ENCODE measurements at regions not wholly inside any gene's neighbourhood (a gene's known extent, or its start where the extent isn't known, plus 50 kb on each side); places are given as distances from the start of the nearest gene placed in this dataset.
"Not testable (repeated sequence)": the region's sequence is repeated elsewhere in the genome, so short reads cannot be mapped to it uniquely, and the experiment has no call there.

DNA sequence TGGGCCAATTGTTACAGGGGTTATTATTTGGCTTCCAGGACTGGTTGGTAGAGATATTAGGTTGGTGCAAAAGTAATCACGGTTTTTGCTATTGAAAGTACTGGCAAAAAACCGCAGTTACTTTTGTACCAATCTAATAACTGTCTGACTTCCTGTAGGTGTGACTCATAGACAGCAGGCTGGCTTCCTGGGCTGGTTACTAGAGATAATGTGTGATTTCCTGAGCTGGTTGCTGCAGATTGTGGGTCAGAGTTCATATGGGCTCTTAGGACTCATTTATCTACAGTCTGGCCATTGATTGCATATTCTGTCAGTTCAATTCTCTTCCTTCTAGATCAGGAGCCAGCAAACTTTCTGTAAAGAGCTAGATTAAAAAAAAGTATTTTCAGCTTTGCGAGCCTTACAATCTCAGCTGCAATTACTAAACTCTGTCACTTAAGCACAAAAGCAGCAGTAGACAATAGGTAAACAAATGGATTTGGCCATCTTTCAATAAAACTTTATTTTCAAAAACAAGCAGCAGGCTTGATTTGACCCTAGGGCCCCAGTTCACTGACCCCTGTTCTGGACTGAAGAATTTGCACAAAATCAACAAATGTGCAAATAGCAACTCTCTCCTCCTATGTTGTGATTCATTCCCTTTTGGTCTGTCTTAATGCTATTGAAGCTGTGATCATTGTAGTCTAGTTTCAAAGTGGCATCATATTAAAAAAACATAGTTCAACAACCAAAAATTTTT lies 50.8 kb upstream of the BOD1L1 start:
- no peak for DNase-seq

DNA sequence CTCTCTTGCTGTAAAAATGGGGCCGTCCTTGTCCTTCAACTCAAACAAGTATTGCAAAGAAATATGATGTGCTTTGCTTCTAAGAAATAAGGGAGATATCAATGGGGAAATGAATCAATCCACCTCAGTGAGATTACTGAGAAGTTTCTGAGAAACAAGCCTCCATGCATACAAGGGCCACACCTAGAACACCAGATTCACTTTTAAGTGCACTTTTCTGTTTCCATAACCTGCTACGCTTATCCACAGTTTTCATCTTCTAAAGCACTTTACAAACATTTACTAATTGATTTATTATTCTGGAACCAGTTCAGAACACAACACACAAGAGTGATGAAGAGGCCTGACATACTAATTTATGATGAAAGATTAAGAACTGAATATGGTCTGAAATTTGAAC lies 54.0 kb upstream of the BOD1L1 start:
- no peak for DNase-seq

DNA sequence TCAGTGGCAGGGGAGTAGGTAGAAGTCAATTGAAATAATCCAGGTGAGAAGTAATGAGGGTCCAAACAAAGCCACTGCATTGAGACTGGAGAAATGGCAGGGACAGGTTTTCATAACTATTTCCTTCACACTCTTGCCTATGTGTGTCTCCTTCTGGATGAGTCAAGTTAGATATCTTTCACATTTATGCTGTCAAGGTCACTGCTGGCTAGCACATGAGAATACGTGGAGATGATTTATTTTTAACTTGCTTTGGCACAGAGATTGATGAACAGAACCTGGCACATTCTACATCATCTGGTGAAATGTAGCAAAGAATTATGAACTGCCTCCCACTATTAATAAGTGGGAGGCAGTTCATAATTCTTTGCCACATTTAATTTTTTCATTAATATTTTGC lies 66.7 kb upstream of the BOD1L1 start:
- no peak for DNase-seq

DNA sequence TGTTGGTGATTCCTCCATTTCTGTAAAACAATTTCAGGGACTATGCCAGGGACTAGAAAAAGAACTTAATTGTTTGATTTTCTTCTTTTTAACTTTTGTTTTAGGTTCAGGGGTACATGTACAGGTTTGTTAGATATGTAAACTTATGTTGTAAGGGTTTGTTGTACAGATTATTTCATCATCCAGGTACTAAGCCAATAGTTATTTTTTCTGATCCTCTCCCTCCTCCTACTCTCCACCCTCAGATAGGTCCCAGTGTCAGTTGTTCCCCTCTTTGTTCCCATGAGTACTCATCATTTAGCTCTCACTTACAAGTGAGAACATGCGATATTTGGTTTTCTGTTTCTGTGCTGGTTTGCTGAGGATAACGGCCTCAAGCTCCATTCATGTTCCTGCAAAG lies 70.8 kb upstream of the BOD1L1 start:
- DNase-seq = no peak

DNA sequence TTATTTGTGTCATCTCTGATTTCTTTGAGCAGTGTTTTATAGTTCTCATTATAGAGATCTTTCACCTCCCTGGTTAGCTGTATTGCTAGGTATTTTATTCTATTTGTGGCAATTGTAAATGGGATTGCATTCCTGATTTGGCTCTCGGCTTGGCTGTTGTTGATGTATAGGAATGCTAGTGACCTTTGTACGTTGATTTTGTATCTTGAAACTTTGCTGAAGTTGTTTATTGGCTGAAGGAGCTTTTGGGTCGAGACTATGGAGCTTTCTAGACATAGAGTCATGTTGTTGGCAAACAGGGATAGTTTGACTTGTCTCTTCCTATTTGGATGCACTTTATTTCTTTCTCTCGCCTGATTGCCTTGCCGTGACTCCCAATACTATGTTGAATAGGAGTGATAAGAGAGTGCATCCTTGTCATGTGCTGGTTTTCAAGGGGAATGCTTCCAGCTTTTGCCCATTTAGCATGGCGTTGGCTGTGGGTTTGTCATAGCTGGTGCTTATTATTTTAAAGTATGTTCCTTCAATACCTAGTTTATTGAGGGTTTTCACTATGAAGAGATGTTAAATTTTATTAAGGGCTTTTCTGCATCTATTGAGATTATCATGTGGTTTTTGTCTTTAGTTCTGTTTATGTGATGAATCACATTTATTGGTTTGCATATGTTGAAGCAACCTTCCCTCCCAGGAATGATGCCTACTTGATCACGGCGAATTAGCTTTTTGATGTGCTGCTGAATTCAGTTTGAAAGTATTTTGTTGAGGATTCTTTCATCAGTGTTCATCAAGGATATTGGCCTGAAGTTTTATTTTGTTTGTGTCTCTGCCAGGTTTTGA lies 72.7 kb upstream of the BOD1L1 start:
- DNase-seq = no peak

DNA sequence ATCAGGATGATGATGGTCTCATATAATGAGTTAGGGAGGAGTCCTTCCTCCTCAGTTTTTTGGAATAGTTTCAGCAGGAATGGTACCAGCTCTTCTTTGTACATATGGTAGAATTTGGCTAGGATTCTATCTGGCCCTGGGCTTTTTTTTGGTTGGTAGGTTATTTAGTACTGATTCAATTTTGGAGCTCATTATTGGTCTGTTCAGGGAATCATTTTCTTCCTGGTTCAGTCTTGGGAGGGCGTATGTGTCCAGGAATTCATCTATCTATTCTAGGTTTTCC lies 73.3 kb upstream of the BOD1L1 start:
- DNase-seq = not testable (repeated sequence)

DNA sequence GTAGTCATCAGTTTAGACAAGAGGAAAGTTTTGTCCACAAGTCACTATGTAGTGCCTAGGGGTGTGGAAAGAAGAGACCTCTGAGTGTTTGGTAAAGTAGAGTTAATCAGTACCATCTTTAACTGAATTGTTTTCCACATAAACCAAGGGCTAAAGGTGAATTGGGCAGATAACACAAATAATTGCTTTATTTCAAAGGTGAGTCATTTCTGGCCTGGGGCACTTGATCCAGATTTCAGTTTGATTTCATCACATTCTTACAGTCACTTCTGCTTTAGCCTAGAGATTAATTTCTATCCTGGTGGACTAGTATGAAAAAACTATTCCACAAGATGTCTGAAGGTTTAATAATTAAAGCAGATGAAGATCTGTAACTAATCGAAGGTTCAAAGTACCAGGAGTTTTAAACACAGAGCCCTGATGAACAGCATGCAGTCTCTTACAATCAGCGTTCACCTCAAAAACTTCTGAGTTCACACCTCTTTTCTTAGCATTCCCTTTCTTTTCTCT lies 74.5 kb upstream of the BOD1L1 start:
- DNase-seq = no peak

DNA sequence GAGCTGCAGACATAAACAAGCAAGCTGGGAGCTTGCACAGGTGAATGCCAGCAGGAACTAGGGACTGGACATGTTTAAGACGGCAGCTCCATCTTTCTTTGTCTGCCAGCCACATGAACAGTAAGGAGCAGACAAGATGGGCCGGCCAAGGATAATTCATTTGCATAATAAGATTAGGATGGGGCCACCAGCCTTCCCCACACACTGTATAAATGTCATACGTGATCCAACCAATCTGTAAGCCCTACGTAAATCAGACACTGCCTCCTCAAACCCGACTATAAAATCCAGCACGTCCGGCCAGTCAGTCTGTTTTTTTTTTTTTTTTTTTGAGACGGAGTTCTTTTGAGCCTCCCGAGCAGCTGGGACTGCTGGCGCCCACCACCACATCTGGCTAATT lies 75.6 kb upstream of the BOD1L1 start:
- no peak for DNase-seq

DNA sequence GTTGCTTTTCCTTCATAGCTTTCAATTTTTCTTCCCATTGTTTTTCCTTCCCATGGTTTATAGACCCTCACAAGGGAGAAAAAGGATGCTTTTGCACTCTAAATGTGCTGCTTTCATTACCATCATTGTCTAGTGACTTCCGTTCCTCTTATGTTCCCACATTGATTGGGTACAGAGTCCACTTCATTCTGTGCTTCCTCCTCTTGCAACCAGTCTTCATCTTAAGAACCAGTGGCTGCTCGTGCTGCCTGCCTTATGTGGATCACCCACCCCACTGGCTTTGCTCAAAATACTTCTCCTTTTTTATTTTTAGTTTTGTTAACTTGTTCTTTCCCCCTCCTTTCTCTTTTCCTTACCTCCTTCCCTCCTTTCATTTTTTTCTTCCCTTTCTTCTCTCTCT lies 76.5 kb upstream of the BOD1L1 start:
- DNase-seq = no peak

DNA sequence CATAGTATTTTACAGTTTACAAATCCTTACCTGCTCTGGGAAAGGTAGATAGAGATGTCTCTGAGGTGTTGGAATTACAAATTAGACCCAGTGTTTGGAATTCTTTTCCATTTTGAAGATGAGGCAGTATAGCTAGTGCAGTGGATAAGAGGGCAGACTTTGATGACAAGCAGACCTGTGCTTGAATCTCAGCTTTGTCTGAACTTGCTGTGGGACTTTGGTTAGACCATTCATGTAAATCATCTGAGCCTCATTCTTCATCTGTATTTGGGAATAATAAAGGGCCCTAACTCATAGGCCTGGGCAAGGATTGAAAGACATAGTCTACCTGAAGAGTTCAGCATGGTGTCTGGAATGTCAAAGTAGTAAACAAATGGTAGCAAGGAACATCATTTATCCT lies 77.2 kb upstream of the BOD1L1 start:
- DNase-seq = no peak

DNA sequence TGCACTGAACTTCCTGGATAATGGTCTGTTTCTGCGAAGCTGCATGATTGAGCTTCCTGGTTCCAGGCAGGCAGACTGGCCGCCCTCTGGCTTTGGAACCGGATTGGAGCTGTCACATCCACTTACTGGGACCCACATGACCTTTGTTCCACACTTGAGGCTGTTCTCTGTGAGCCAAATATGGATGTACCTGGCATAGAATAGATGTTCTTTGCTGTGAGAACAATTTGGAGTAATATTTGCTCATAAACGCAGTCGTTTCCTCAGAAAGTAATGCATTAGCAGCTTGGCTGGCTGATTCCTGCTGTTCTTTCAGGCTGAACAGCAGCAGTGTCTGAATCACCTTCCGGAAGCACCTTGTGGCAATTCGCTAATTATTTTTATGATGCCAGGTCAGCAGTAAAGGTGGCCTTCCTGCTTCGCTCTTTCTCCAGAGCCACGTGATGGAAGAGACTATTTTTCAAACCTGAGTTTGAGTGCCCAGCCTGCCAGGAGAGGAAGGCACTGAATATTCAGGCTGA lies 78.1 kb upstream of the BOD1L1 start:
- no peak for DNase-seq

DNA sequence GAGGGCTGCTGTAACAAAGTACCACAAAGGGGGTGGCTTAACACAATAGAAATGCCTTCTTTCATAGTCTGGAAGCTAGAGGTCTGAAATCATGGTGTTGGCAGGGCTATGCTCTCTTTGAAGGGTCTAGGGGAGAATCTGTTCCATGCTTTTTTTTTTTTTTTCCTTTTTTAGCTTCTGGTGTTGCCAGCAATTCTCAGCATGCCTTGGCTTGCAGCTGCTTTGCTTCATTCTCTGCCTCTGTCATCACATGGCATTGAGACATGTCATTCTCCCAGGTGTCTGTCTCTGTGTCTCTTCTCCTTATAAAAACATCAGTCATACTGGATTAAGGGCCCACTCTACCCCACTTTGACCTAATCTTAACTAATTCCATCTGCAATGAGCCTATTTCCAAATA lies 78.6 kb upstream of the BOD1L1 start:
- DNase-seq = no peak

DNA sequence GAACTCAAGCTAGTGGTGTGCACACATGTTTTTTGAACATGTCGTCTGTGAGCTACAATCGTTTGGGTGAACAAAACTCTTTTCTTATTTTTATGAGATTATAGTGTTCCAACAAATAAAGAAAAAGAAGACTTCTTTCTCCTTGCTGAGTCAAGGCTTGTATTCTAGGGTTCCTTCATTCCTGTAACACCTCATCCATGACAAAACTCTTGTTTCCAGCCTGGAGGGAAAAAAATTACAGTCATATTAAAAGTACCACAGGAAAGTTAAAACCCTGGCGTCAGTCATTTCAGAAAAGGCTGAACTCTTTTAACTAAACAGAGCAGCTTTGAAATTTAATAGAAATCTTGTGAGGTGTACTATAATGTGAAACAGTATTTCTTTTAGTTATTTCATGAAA lies 79.2 kb upstream of the BOD1L1 start:
- DNase-seq = no peak

DNA sequence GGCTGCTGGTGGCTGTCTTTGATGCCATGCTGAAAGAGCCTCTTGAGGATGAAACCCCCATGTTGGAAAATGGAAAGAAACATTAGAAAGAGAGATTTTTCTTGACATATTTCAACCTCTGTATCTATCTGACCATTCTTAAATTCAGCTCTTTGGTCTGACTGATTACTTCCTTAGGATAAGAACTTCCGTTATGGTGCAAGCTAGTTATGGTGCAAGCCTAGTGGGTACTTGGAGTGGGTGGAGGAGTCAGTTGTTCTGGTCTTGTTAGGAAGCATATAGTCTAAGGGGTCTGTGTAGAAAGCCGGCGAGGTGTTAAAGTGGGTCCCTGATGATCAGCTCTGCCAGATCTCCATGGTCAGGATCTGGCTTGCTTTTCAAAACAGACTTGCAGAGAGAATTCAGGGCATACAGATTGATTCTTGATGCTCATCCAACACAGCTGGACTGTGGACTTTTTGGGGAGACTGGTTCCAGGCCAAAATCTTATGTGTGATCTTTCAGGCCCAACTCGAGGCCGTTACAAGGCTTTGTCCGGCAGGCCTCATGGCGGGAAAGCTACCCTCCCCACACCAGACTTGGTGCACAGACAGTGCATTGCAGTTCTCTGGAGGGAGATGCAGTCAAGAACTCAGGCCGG lies 82.8 kb upstream of the BOD1L1 start:
- DNase-seq = no peak

DNA sequence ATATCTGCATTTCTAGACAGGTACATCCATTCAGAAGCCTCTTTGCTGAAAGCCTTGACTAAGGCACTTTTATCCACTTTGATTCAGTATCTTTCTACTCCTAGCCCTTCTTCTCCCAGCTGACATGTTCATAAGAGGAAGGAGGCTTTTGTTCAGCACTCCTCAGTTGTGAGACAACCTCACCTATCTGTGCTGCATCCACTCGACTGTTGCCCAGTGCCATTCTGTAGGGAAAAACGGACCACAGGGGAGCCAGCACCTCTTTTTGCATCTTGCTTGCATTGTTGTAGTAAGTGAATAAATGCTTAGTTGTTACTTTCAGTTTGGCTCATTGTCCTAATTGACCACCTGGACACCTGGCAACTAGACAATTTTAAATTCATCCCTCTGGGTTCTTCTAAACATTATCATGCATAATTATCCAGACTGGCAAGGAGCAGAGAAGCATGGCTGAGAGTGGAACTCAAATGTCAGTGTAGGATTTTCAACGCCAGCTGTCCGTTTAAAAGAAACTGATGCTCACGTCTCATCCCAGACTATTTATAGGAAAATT lies 83.8 kb upstream of the BOD1L1 start:
- DNase-seq = no peak

DNA sequence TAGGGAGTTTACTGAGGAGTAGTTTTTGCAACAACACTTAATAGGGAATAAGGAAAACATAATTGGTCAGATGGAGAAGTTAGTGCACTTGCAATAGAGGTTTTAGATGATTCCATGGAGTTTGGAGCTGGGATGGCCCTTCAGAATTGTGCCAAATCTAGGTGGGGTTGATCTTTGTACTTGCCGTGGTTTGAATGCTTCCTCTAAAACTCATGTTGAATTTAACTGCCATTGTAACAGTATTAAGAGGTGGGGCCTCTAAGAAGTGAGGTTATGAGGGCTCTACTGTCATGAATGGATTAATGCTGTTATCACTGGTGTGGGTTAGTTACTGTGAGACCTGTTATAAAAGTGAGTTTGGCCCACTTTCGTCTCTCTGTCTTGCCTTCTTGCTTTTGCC lies 94.4 kb upstream of the BOD1L1 start:
- no peak for DNase-seq

DNA sequence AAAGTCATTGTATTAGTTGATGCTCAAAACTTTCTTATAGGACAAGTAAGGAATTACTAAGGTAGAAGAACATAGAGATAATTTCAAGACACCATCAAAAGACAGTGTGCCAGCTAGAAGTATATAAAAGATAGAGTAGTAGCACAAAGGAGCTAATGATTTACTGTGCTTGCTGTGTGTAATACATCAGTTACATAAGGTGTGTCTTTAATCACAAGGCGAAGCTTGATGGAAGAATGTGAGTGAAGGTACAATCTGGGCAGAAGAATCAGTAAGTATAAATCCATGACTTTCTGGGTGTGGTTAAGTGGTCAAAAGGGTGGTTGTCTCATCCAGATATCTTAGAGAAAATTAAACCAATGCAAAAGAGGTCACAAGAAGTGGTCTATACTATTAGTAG lies 95.1 kb upstream of the BOD1L1 start:
- DNase-seq = no peak

DNA sequence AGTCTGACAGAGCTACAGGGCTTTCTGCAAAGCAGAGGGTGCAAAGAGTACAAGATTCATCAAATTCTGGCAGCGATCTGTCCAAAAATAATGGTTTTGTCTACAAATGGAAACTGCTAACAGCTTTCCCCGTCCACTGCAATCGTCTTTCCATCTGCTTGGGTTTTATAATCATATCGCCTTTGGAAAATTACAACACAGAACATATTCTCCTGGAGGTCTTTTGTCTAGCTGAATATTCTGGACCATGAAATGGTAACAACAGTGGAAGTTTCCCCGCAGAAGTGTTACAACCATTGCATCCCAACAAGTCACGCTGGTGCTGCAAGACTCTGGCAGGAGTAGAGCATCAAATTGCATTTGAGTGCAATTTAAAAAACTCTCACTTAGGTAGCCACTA lies 101.2 kb upstream of the BOD1L1 start:
- no peak for DNase-seq

DNA sequence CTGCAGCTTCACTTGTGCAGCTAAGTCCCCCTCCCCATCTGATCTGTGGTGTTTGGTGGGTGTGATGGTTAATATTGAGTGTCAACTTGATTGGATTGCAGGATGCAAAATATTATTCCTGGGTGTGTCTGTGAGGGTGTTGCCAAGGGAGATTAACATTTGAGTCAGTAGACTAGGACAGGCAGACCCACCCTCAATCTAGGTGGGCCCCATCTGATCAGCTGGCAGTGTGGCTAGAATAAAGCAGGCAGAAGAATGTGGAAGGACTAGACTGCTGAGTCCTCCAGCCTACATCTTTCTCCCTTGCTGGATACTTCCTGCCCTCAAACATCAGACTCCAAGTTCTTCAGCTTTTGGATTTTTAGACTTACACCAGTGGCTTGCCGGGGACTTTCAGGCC lies 103.5 kb upstream of the BOD1L1 start:
- no peak for DNase-seq

DNA sequence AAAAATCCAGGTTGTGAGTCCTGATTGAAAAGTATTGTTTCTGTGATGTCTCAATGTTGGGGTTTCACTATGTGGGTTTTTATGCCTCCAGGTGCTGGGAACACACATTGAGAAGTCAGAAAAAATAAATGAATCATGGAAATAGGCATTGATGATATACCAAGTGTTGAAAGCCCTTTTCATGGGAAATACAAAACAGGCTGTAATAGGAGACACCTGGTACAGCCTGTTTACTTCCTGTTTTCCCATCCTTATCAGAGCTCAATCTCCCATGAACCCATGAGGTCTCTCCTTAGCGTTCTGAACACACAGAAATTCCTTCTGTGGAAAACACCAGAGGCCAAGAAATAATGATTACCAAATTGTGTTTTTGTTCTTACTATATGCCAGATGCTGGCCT lies 106.3 kb upstream of the BOD1L1 start:
- DNase-seq = no peak

DNA sequence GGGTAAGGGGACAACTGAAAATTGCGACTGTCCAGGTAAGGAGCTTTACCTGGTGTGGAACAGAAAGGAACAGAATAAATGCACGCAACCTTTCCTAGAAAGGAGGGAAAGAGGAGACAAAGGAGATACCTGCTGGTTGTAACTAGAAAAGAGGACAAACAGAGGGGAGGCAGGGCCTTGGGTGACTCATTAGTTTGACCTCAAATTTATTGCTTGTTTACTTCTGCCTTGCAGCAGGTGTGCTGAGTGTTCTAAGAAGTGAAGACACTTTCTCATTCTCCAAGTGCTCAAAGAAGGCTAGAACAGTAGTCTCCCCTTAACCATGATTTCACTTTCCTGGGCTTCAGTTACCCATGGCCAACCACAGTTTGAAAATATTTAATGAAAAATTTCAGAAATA lies 123.1 kb upstream of the BOD1L1 start:
- DNase-seq = no peak

DNA sequence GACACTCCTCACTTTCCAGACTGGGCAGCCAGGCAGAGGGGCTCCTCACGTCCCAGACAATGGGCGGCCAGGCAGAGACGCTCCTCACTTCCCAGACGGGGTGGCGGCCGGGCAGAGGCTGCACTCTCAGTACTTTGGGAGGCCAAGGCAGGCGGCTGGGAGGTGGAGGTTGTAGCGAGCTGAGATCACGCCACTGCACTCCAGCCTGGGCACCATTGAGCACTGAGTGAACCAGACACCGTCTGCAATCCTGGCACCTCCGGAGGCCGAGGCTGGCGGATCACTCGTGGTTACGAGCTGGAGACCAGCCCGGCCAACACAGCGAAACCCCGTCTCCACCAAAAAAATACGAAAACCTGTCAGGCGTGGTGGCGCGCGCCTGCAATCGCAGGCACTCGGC lies 134.1 kb upstream of the BOD1L1 start:
- DNase-seq = not testable (repeated sequence)

DNA sequence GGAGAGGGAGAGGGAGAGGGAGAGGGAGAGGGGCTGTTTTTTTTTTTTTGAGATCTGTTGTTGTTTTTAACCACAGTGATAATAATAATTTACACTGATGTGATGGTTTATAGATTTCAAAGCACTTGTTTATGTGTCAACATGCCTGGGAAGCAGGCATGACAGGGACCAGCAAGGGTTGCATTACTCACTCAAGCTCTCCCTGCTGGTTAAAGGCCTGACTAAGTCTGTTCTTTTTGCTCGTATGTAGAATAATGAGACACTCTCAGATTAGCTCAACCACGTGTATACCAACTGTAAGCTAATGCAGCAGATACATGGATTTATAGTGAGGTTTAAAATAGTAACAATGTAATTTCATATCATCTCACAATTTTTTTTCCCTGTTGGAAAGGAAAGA lies 134.6 kb upstream of the BOD1L1 start:
- DNase-seq = no peak

DNA sequence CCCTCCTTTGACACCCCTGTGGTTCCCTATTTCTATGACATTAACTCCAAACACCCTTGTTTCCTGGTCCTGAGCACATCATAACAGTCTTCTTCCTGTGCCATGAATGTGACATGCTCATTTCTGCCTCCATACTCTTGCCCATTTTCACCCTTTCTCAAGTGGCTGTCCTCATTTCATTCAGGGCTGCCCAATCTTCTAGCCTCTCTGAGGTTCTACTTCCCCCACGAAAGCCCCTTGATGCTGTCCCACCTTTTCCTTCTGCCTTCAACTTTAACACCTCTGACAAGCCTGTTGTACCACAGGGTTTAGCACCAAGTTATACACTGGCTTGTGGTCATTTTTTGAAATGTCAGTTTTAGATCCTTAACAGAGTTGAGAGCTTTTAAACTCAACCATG lies 136.2 kb upstream of the BOD1L1 start:
- DNase-seq = no peak
